T-helper 1 cell treated with Interleukin-12 subunit alpha and Interleukin-12 subunit beta and Interleukin-4 antibody, amounts not matched to agents 30 ng/mL and 1 ng/mL, for 36 hours (primary cell): ENCODE measurements at regions not wholly inside any gene's neighbourhood (a gene's known extent, or its start where the extent isn't known, plus 50 kb on each side); places are given as distances from the start of the nearest gene placed in this dataset.
"Not testable (repeated sequence)": the region's sequence is repeated elsewhere in the genome, so short reads cannot be mapped to it uniquely, and the experiment has no call there.

ENCODE experiments used
- intact Hi-C: fragments of 100-400 bp; cut with micrococcal nuclease; formaldehyde crosslinking; loops from one replicate; pipeline ENCODE4 v1.15.1; 2024

GRCh38 chr2:11877764-11878163, 131.3 kb downstream of the LPIN1 start:
- intact Hi-C loops, result no loop called here

GRCh38 chr2:11885253-11885652, 138.8 kb downstream of the LPIN1 start:
- intact Hi-C loops, result not testable (repeated sequence)

- intact Hi-C loops, result not testable (repeated sequence)
Observed at GRCh38 chr2:11886899-11887298, 140.5 kb downstream of the LPIN1 start.

- intact Hi-C loops, result no loop called here
Observed at GRCh38 chr2:11889101-11889850, 142.8 kb downstream of the LPIN1 start.

- intact Hi-C loops, result no loop called here
Observed at GRCh38 chr2:11889854-11890253, 143.4 kb downstream of the LPIN1 start.

- intact Hi-C loops, result no loop called here
Observed at GRCh38 chr2:11891028-11891427, 144.6 kb downstream of the LPIN1 start.

- intact Hi-C loops, result no loop called here
Observed at GRCh38 chr2:11891671-11892440, 145.4 kb downstream of the LPIN1 start.

- intact Hi-C loops, result no loop called here
Observed at GRCh38 chr2:11896386-11896785, 150.0 kb downstream of the LPIN1 start.

GRCh38 chr2:11898576-11898975, 152.1 kb downstream of the LPIN1 start:
- intact Hi-C loops, result no loop called here

GRCh38 chr2:11899264-11899818, 152.9 kb downstream of the LPIN1 start:
- intact Hi-C loops, result no loop called here

GRCh38 chr2:11900891-11901290, 154.5 kb downstream of the LPIN1 start:
- intact Hi-C loops, result not testable (repeated sequence)

GRCh38 chr2:11901351-11902069, 155.1 kb downstream of the LPIN1 start:
- intact Hi-C loops, result no loop called here

GRCh38 chr2:11903085-11903606, 156.7 kb downstream of the LPIN1 start:
- intact Hi-C loops, result no loop called here

- intact Hi-C loops, result no loop called here
Observed at GRCh38 chr2:11904029-11904428, 157.6 kb downstream of the LPIN1 start.

- intact Hi-C loops, result no loop called here
Observed at GRCh38 chr2:11904941-11905340, 158.5 kb downstream of the LPIN1 start.

- intact Hi-C loops, result no loop called here
Observed at GRCh38 chr2:11907190-11907589, 160.8 kb downstream of the LPIN1 start.

GRCh38 chr2:11910971-11911370, 164.5 kb downstream of the LPIN1 start:
- intact Hi-C loops, result no loop called here

- intact Hi-C loops, result no loop called here
Observed at GRCh38 chr2:11912980-11913379, 166.5 kb downstream of the LPIN1 start.

- intact Hi-C loops, result no loop called here
Observed at GRCh38 chr2:11914455-11914854, 168.0 kb downstream of the LPIN1 start.

GRCh38 chr2:11915650-11916049, 169.2 kb downstream of the LPIN1 start:
- intact Hi-C loops, result no loop called here

GRCh38 chr2:11919953-11920352, 173.5 kb downstream of the LPIN1 start:
- intact Hi-C loops, result no loop called here
